Loucy (cell line): ENCODE measurements at regions not wholly inside any gene's neighbourhood (a gene's known extent, or its start where the extent isn't known, plus 50 kb on each side); places are given as distances from the start of the nearest gene placed in this dataset.

Experiments used
- H2AFZ ChIP-seq: fragments of 200-600 bp; sonication (generic); 2 replicates; pipeline ENCODE4 v1.6.0; 2016; ENCODE audit warnings: antibody characterized with exemption, mild to moderate bottlenecking, low read length, moderate library complexity
- H3F3A ChIP-seq: fragments of 200-600 bp; 2 replicates; pipeline ENCODE4 v1.6.0; 2016; ENCODE audit warnings: antibody characterized with exemption, low read depth, mild to moderate bottlenecking
- H3K27me3 ChIP-seq: fragments of 200-600 bp; sonication (generic); 2 replicates; pipeline ENCODE4 v1.6.1; 2014; ENCODE audit warnings: low read length, mild to moderate bottlenecking; ENCODE audit not compliant: insufficient read depth, poor library complexity, severe bottlenecking
- H3K36me3 ChIP-seq: fragments of 200-600 bp; sonication (generic); 2 replicates; pipeline ENCODE4 v1.6.1; 2016; ENCODE audit warnings: low read length; ENCODE audit not compliant: insufficient read depth
- H3K4me1 ChIP-seq: fragments of 200-600 bp; sonication (generic); 2 replicates; pipeline ENCODE4 v1.5.1; 2014; ENCODE audit warnings: low read length, mild to moderate bottlenecking; ENCODE audit not compliant: insufficient read depth, poor library complexity, severe bottlenecking
- H3K4me2 ChIP-seq: fragments of 200-600 bp; sonication (generic); 2 replicates; pipeline ENCODE4 v1.6.0; 2014; ENCODE audit warnings: antibody characterized with exemption, low read length, low read depth, mild to moderate bottlenecking; ENCODE audit not compliant: poor library complexity, severe bottlenecking
- H3K4me3 ChIP-seq: fragments of 200-600 bp; sonication (generic); 2 replicates; pipeline ENCODE4 v1.5.1; 2014; ENCODE audit warnings: low read length, mild to moderate bottlenecking, mixed read lengths; ENCODE audit not compliant: poor library complexity, severe bottlenecking
- H3K79me2 ChIP-seq: fragments of 200-600 bp; sonication (generic); 2 replicates; pipeline ENCODE4 v1.6.1; 2014; ENCODE audit warnings: low read length; ENCODE audit not compliant: insufficient read depth
- H3K9ac ChIP-seq: fragments of 200-600 bp; sonication (generic); 2 replicates; pipeline ENCODE4 v1.6.0; 2014; ENCODE audit warnings: mild to moderate bottlenecking, low read depth, low read length, moderate library complexity; ENCODE audit not compliant: poor library complexity, severe bottlenecking
- H3K9me2 ChIP-seq: fragments of 200-600 bp; sonication (generic); replicated peaks from 2 replicates; pipeline ENCODE4 v1.6.1; 2016; ENCODE audit warnings: low read depth, low read length, mixed read lengths
- H3K9me3 ChIP-seq: fragments of 200-600 bp; sonication (generic); 2 replicates; pipeline ENCODE4 v1.6.1; 2014; ENCODE audit warnings: mild to moderate bottlenecking, antibody characterized with exemption, low read length, low read depth; ENCODE audit not compliant: insufficient read depth
- H4K20me1 ChIP-seq: fragments of 200-600 bp; sonication (generic); 2 replicates; pipeline ENCODE4 v1.6.0; 2014; ENCODE audit warnings: antibody characterized with exemption, low read length, mild to moderate bottlenecking; ENCODE audit not compliant: insufficient read depth, poor library complexity, severe bottlenecking
- EZH2phosphoT487 ChIP-seq: fragments of 200-600 bp; IDR thresholded peaks from 2 replicates; pipeline ENCODE4 v1.6.1; 2018; ENCODE audit warnings: antibody characterized with exemption, mild to moderate bottlenecking, moderate library complexity, borderline replicate concordance
- TF ChIP-seq, protein P1 (sequence below): fragments of 200-600 bp; sonication (generic); conservative IDR thresholded peaks from 2 replicates; pipeline ENCODE4 v1.5.1; 2014; ENCODE audit warnings: mild to moderate bottlenecking, antibody characterized with exemption, low read length

DNA sequence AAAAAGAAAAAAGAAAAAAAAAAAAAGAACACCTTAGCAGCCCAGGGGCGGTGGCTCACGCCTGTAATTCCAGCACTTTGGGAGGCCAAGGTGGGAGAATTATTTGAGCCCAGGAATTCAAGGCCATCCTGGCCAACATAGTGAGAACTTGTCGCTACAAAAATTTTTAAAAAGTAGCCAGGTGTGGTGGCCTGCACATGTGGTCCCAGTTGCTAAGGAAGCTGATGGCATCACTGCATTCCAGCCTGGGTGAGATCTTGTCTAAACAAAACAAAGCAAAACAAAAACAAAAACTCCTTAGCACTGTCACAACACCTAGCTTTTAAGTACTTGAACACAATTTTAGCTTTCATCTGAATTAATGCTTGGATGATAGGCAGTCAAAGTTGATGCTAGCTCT is 86.3 kb upstream of the MKLN1 start:
- no peak overlapping the region for H2AFZ ChIP-seq
- no peaks in the 10 kb centered on the region for H3K27me3 ChIP-seq
- no peaks in the 10 kb centered on the region for H3K36me3 ChIP-seq
- no peaks in the 10 kb centered on the region for H4K20me1 ChIP-seq
- H3F3A ChIP-seq, result no peaks in the 10 kb centered on the region
- no peak overlapping the region for H3K4me2 ChIP-seq
- peaks cover 4% of the 10 kb centered on the region for H3K4me1 ChIP-seq
- no peaks in the 10 kb centered on the region for H3K9me3 ChIP-seq
- TF ChIP-seq, protein P1, sequence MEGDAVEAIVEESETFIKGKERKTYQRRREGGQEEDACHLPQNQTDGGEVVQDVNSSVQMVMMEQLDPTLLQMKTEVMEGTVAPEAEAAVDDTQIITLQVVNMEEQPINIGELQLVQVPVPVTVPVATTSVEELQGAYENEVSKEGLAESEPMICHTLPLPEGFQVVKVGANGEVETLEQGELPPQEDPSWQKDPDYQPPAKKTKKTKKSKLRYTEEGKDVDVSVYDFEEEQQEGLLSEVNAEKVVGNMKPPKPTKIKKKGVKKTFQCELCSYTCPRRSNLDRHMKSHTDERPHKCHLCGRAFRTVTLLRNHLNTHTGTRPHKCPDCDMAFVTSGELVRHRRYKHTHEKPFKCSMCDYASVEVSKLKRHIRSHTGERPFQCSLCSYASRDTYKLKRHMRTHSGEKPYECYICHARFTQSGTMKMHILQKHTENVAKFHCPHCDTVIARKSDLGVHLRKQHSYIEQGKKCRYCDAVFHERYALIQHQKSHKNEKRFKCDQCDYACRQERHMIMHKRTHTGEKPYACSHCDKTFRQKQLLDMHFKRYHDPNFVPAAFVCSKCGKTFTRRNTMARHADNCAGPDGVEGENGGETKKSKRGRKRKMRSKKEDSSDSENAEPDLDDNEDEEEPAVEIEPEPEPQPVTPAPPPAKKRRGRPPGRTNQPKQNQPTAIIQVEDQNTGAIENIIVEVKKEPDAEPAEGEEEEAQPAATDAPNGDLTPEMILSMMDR, result no peak
- TF ChIP-seq EZH2phosphoT487, result no peak
- no peak overlapping the region for H3K4me3 ChIP-seq
- H3K79me2 ChIP-seq, result no peaks in the 10 kb centered on the region
- H3K9me2 ChIP-seq, result no peaks in the 10 kb centered on the region
- no peak overlapping the region for H3K9ac ChIP-seq

DNA sequence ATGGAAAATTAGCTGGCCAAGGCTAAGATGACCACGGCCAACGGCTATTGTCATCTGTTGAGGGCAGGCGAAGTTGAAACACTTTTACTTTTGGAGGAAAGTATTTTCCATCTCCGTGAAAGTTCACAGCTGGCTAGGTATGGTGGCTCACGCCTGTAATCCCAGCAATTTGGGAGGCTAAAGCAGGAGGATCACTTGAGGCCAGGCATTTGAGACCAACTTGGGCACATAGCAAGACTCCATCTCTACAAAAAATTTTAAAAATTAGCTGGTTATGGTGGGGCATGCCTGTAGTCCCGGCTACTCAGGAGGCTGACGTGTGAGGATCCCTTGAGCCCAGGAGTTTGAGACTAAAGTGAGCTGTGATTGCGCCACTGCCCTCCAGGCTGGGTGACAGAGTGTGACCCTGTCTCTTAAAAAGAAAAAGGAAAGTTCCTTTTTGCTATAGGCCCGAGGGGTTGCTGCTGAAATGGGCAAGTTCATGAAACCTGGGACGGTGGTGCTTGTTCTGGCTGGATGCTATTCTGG is 85.5 kb upstream of the MKLN1 start:
- H4K20me1 ChIP-seq, result no peaks in the 10 kb centered on the region
- no peak overlapping the region for H3K9ac ChIP-seq
- no peak overlapping the region for H3K4me2 ChIP-seq
- no peaks in the 10 kb centered on the region for H3K9me2 ChIP-seq
- no peak overlapping the region for H3K4me3 ChIP-seq
- no peaks in the 10 kb centered on the region for H3K27me3 ChIP-seq
- H2AFZ ChIP-seq, result no peak overlapping the region
- no peaks in the 10 kb centered on the region for H3K79me2 ChIP-seq
- H3K36me3 ChIP-seq, result no peaks in the 10 kb centered on the region
- no peaks in the 10 kb centered on the region for H3F3A ChIP-seq
- TF ChIP-seq, protein P1, result no peak
- no peak for TF ChIP-seq EZH2phosphoT487
- peaks cover 4% of the 10 kb centered on the region for H3K4me1 ChIP-seq
- H3K9me3 ChIP-seq, result no peaks in the 10 kb centered on the region

DNA sequence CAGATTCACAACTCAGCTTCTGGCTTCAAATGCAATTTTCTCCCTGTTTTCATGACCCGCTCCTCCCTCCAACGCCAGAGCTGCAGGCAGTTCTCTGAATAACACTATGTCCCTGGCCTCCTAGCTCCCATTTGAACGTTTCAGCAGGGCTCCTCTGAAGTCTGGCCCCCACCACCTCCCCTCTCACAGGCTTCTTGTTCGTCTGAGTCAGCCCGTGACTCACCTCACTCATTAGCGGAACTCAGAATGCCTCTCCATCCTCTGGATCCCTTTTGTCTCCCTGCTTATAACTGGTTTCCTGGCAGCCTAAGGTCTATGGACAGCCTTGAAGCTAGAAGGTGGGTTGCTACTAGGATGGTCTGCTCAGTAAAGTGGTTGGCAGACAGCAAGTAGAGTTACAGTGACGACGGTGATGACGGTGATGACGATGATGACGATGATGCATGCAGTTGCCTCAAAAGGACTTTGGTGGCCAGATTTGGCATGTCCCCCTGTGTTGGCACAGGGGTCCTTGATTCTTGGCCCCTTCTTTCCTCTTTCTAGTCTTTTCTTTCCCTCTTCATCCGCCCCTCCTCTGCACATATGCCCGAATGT is 83.3 kb upstream of the MKLN1 start:
- no peak overlapping the region for H3K4me3 ChIP-seq
- no peak overlapping the region for H2AFZ ChIP-seq
- no peaks in the 10 kb centered on the region for H3K27me3 ChIP-seq
- H3K36me3 ChIP-seq, result no peaks in the 10 kb centered on the region
- no peaks in the 10 kb centered on the region for H3K79me2 ChIP-seq
- no peak overlapping the region for H3K4me2 ChIP-seq
- H3K9ac ChIP-seq, result no peak overlapping the region
- H4K20me1 ChIP-seq, result no peaks in the 10 kb centered on the region
- H3K4me1 ChIP-seq, result no peaks in the 10 kb centered on the region
- no peaks in the 10 kb centered on the region for H3K9me3 ChIP-seq
- no peaks in the 10 kb centered on the region for H3F3A ChIP-seq
- H3K9me2 ChIP-seq, result no peaks in the 10 kb centered on the region
- TF ChIP-seq, protein P1, result no peak
- TF ChIP-seq EZH2phosphoT487, result no peak
